Choroid plexus epithelial cell (primary cell): ENCODE measurements at regions not wholly inside any gene's neighbourhood (a gene's known extent, or its start where the extent isn't known, plus 50 kb on each side); places are given as distances from the start of the nearest gene placed in this dataset.
"Not testable (repeated sequence)": the region's sequence is repeated elsewhere in the genome, so short reads cannot be mapped to it uniquely, and the experiment has no call there.

Experiments
- DNase-seq: peaks from one replicate; pipeline ENCODE4 v3.0.0-alpha.2; 2010; ENCODE audit warnings: low read depth
- H3K4me3 ChIP-seq: 2 replicates; pipeline ENCODE4 v1.5.1; 2011; ENCODE audit warnings: low read depth, mild to moderate bottlenecking, control low read depth, low read length, moderate library complexity
- CTCF ChIP-seq: conservative IDR thresholded peaks from 2 replicates; pipeline ENCODE4 v1.5.1; 2011; ENCODE audit warnings: low read depth, mild to moderate bottlenecking, control low read depth, inconsistent platforms, low read length, moderate library complexity

- DNase-seq = no peak
- TF ChIP-seq CTCF = no peak
- H3K4me3 ChIP-seq = no peak overlapping the region
These were observed 186.4 kb downstream of the DKK1 start for GRCh38 chr10:52500476-52500875.

- no peak for DNase-seq
- no peak for TF ChIP-seq CTCF
- no peak overlapping the region for H3K4me3 ChIP-seq
These were observed 188.2 kb downstream of the DKK1 start for GRCh38 chr10:52502237-52502636.

- not testable (repeated sequence) for DNase-seq
These were observed 191.3 kb downstream of the DKK1 start for GRCh38 chr10:52505341-52505740.

GRCh38 chr10:52514481-52514880, 200.4 kb downstream of the DKK1 start:
- TF ChIP-seq CTCF = no peak
- DNase-seq = no peak
- H3K4me3 ChIP-seq = no peak overlapping the region

More at GRCh38 chr10:52505341-52505740, 191.3 kb downstream of the DKK1 start:
- not testable (repeated sequence) for H3K4me3 ChIP-seq

GRCh38 chr10:52517012-52517411, 202.9 kb downstream of the DKK1 start:
- no peak for TF ChIP-seq CTCF
- DNase-seq = no peak

GRCh38 chr10:52523696-52524095, 209.6 kb downstream of the DKK1 start:
- DNase-seq = peak; percentile 26
- H3K4me3 ChIP-seq = no peak overlapping the region
- no peak for TF ChIP-seq CTCF

More at GRCh38 chr10:52517012-52517411, 202.9 kb downstream of the DKK1 start:
- H3K4me3 ChIP-seq = no peak overlapping the region

- peak; percentile 70 for DNase-seq
- no peak overlapping the region for H3K4me3 ChIP-seq
- TF ChIP-seq CTCF = no peak
These were observed 211.7 kb downstream of the DKK1 start for GRCh38 chr10:52525761-52526160.

GRCh38 chr10:52526251-52526823, 212.3 kb downstream of the DKK1 start:
- no peak for TF ChIP-seq CTCF
- DNase-seq = peak; percentile 53
- H3K4me3 ChIP-seq = no peak overlapping the region
